Omental fat pad (tissue), 3 donors: ENCODE measurements at regions not wholly inside any gene's neighbourhood (a gene's known extent, or its start where the extent isn't known, plus 50 kb on each side); places are given as distances from the start of the nearest gene placed in this dataset.

Experiments used
- ATAC-seq: fragments of 150-250 bp; one replicate; pipeline ENCODE4 v1.9.1; 2016; ENCODE audit warnings: mild to moderate bottlenecking, moderate library complexity; ENCODE audit not compliant: low FRiP score
- DNase-seq: peaks from one replicate; pipeline ENCODE4 v3.0.0-alpha.2; 2019; ENCODE audit warnings: low spot score
- CTCF ChIP-seq, 3 donors: fragments of 450-650 bp; IDR thresholded peaks; one replicate each; pipeline ENCODE4 v1.5.1; 2016 to 2017; ENCODE audit warnings: antibody characterized with exemption in 3 of 3, mild to moderate bottlenecking in 3 of 3, moderate library complexity in 2 of 3

GRCh38 chr3:145952536-145952935 lies 208.4 kb downstream of the PLOD2 start:
- DNase-seq: no peak
- no peak for ATAC-seq

GRCh38 chr3:145953316-145953715 lies 207.7 kb downstream of the PLOD2 start:
- TF ChIP-seq CTCF (IDR thresholded peaks at IDR 0.05): no peak
- DNase-seq (no peak), ATAC-seq (no peak)

More at GRCh38 chr3:145952536-145952935, 208.4 kb downstream of the PLOD2 start:
- no peak for TF ChIP-seq CTCF (IDR thresholded peaks at IDR 0.05)

GRCh38 chr3:145959457-145960088 lies 201.4 kb downstream of the PLOD2 start:
- DNase-seq: no peak
- TF ChIP-seq CTCF (IDR thresholded peaks at IDR 0.05): no peak
- no peak for ATAC-seq

- ATAC-seq (no peak), DNase-seq (no peak)
- no peak for TF ChIP-seq CTCF (IDR thresholded peaks at IDR 0.05)
Observed at GRCh38 chr3:145963111-145963510, 197.9 kb downstream of the PLOD2 start.

- TF ChIP-seq CTCF (IDR thresholded peaks at IDR 0.05): no peak
- ATAC-seq: no peak
- DNase-seq: no peak
Observed at GRCh38 chr3:145967043-145967442, 193.9 kb downstream of the PLOD2 start.

GRCh38 chr3:145971186-145971585 lies 189.8 kb downstream of the PLOD2 start:
- DNase-seq (no peak), ATAC-seq (no peak)
- TF ChIP-seq CTCF (IDR thresholded peaks at IDR 0.05): no peak

GRCh38 chr3:145972851-145973250 lies 188.1 kb downstream of the PLOD2 start:
- ATAC-seq (no peak), DNase-seq (no peak)
- no peak for TF ChIP-seq CTCF (IDR thresholded peaks at IDR 0.05)
